ENCODE measurements at regions not wholly inside any gene's neighbourhood (a gene's known extent, or its start where the extent isn't known, plus 50 kb on each side); places are given as distances from the start of the nearest gene placed in this dataset.
"Not testable (repeated sequence)": the region's sequence is repeated elsewhere in the genome, so short reads cannot be mapped to it uniquely, and the experiment has no call there.

DNA sequence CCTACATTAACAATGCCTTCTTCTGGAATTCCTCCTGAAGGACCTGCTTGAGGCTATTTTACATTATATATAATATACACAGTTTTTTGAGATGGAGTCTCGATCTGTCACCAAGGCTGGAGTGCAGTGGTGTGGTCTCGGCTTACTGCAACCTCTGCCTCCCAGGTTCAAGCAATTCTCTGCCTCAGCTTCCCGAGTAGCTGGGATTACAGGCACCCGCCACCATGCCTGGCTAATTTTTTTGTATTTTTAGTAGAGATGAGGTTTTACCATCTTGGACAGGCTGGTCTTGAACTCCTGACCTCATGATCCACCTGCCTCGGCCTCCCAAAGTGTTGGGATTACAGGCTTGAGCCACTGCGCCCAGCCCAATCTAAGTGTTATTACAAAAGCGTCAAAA lies 71.9 kb upstream of the PRR23C start:
- not testable (repeated sequence) for DNase-seq

- no peak for DNase-seq
These were observed 72.5 kb upstream of the PRR23C start for GRCh38 chr3:139117136-139117675.

DNA sequence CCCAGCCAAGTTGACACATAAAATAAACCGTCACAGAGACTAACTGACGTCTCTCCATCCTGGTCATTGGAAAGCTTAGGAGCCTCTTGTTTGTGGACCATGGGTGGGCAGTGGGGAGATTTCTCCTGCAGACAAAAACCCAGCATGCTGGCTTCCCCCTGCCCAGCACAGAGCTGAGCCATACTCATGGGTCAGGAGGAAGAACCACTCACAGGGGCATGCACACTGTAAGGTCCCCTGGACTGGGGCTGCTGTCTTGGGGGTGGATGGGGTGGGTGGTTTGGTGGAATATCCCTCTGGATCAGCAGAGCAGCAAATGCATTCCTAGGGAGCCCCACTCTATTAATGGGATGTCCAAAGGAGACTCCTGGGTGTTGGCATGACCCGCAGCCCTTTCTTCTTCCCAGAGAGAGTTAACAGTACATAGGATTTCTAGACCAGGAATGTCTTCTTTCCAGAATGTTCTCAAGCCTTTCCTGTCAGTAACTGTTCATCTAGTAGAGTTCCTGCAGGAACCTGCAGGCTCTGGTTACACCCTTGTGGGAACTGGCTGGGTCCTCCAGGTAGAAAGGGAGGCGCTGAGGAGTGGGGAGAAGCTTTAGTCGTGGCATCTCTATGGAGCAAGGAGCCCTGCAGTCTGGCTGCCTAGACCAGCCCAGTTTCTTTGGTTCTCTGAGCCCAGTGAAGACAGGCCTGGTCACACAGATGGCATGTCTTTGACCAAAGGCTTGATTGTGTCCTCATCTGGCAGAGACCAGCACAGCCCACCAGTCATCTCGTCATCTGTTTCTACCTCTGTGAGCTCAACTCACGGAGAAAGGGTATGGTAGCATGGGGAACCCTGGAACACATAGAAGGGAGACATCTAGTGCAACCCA lies 73.4 kb upstream of the PRR23C start:
- no peak for DNase-seq

GRCh38 chr3:139118835-139119234 lies 74.1 kb upstream of the PRR23C start:
- DNase-seq: no peak

DNA sequence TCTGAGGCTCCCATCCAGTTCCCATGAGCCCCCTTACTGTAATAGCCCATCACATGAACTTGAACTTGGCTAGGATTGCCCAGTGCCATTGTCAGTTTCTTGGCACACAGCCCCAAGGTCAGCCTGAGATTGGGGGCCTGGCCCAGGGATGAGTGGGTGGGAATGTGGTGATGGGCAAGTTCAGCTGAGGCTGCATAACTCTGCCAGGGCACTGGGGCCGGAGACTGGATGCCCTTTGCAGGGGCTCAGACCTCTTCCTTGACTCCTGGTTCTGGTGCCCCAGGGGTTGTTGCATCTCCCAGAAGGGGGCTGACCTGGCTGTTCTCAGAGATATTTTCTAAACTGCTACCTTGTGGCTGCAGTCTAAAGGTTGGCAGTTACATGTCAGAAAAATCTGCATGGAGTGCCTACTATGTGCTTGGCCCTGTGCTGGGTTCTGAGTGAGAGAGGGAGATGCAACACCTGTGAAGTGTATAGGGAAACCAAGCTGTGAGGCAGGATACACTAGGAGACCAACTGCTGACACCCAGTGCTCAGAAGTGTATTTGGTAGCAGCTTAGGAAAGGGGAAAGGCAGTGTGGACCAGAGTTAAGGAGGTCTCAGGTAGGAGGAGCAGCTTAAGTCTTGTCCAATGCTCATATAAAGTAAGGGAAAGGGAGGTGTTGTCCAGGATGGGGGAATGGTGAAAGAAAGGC lies 74.8 kb upstream of the PRR23C start:
- no peak for DNase-seq

DNA sequence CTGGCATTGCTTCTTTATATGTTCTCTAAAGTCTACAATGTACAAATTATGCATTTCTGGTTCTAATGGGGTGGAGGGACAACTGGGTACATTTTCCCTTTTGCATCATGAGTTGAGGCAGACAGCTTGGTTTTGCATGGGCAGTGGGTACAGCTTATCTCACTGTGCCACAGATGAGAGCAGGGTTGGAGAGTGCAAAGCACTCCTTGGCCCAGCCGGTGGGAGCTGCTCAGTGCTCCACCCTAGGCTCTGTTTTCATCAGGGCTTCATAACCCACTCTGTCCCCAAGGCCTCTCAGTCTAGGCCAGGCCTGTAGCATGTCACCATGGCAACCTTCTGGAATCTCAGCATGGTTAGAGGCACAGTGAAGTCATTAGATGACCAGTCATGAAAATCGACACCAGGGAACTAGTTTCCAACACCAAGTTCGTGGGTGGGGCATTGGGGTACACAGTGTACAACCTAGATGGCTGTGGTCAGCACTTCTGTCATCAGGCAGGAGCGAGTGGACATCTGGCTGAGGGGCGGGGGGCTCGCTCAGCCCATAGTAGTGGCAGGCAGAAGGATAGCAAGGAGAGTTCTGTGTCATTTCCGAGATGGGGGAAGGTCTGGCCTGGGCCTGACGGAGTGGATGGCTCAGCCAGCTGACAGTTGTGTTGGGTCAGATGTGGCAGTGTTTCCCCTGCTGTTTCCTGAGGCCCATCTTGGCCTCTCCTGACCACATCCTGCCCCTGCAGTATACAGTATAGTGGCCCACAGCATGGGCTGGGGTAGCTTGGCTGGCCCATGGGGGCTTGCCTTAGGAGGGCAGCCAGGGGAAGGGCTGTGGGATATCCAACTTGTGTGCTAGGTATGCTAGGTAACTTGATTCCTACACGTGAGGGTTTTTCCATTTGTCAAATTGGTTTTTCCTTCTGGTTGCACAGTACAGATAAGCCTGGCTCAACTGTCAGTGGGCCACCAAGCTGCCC lies 75.7 kb upstream of the PRR23C start:
- no peak for DNase-seq

DNA sequence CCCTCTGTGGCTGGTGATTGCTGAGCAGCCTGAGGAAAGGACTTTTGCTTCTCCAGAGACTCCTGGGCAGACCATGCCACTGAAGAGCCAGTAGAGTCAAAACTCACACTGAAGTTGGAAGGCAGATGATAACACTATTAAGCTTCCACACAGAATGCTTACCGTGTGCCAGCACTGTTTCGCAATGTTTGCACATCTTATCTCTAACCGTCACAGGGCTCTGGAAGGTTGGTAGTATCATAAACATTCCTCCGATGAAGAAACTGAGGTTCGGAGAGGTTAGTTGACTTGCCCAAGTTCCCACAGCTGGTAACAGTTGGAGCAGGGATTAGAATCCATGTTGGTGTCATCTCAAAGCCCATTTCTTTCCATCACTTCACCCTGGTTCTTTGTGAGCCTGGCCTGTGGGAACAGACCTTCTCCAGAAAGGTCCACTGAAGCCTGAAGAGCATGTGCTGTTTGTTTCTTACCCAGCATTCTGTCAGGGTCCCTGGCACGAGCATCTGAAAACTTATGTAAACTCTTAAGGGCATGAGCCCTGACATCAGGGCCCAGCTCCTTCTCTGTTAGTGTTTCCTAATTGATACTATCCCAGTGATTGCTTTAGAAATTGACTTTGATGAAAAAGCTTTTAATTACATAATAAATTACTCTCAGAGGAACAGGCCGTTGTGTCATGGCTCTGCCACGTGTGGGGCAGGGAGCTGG lies 77.0 kb upstream of the PRR23C start:
- no peak for DNase-seq

- no peak for DNase-seq
These were observed 77.5 kb upstream of the PRR23C start for GRCh38 chr3:139122221-139122581.

DNA sequence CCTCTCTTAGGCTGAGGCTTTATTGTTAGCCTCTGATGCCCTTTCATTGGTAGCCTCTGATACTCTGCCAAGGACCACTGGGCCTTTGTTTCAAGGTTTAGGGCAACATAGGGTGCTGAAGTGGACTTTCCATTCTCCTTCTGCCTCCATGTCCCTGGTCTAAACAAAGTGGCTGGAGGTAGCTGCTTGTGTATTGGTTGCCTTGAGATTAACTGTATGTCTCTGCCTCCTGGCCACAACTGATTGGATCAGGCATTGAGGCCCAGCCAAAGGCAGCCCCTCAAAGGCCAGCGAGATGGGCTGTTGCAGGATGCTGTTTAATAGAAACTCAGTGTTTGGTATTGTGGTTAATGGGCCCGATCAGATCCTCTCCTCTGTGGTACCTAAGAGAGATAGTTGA lies 77.9 kb upstream of the PRR23C start:
- no peak for DNase-seq

- no peak for DNase-seq
These were observed 78.8 kb upstream of the PRR23C start for GRCh38 chr3:139123377-139124095.

GRCh38 chr3:139124197-139124596 lies 79.5 kb upstream of the PRR23C start:
- no peak for DNase-seq

DNA sequence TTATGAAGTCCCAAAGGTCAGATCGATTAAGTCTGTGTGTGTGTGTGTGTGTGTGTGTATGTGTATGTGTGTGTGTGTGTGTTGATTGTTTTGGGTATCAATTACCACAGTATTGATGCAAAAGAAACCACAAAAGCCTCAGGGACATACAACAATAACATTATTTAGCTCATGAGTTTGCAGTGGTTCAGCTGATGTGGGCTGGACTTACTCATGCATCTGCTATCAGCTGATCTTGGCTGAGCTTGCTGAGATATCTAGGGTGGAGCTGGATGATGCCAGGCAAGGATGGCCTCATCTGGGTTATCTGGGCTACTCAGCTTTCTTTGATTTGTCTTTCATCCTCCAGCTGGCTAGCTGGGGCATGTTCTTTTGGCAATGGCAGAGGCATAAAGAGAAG lies 82.4 kb upstream of the PRR23C start:
- no peak for DNase-seq

DNA sequence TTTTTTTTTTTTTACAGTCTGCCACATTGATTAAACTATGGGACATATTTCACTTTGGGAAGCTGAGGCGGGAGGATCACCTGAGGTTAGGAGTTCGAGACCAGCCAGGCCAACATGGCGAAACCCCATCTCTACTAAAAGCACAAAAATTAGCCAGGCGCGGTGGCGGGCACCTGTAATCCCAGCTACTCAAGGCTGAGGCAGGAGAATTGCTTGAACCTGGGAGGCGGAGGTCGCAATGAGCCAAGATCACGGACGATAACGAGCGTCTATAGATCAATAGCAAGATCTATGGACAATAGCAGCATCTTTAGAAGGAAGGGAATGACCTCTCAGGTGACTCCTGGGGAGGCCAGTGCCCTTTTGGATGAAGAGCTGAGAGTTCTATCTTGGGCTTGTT lies 82.9 kb upstream of the PRR23C start:
- DNase-seq: not testable (repeated sequence)

DNA sequence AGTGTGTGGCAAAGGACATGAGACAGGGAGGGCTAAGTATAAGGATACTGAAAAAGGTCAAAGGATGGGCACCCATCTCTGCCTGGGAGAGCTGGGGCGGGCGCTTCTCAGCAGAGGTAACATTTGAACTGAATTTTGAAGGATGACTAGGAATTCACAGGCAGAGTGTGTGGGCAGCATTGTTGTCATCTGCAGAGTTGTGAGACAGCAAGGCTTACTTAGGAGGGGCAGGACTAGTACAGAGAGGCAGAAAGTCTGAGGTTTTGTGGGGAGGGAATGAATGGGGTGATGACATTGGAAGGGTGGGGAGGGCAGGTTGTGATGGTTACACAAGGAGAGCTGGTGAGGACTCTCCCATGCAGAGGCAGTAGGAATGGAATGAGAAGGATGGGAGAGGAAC lies 84.1 kb upstream of the PRR23C start:
- no peak for DNase-seq

GRCh38 chr3:139129892-139130291 lies 85.2 kb upstream of the PRR23C start:
- DNase-seq: no peak

GRCh38 chr3:139130390-139131140 lies 85.9 kb upstream of the PRR23C start:
- no peak for DNase-seq

DNA sequence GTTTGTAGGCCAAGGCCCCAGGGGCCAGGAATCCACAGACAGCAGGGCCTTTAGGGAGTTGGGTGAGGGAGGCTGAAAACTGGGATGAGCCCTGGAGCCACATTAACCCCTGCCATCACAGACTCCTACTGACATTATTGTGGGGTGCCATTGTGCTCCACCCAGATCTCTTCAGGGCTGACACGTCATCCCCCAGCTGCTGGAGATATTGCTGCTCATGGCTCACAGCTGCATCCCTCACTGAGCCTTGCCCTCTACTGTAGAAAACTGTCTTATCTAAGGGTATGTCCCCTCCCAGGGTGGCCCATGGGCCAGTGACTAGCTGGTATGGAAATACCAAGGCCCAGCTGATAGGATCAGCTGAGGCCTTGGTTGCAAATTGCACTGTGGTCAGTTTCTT lies 87.3 kb upstream of the PRR23C start:
- DNase-seq: no peak

DNA sequence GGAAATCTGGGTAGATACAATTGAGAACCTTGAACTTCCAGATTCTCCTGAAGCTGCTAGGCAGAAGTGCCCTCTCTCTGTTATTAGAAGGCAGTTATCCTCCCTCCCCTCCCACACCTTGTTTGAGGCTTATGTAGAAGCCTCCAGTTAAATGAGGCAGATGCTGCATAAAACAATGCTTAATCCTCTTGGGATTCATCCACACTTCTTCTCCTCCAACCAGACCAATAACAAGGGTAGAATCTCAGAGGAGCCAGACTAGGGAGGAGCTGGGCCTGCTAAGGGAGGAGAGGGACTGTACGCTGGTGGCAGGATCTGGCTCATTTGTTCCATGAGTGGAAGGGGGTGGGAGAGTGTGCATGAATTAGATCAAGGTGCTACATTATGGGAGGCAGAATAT lies 88.3 kb upstream of the PRR23C start:
- DNase-seq: no peak

GRCh38 chr3:139134678-139135372 lies 90.1 kb upstream of the PRR23C start:
- DNase-seq: no peak

DNA sequence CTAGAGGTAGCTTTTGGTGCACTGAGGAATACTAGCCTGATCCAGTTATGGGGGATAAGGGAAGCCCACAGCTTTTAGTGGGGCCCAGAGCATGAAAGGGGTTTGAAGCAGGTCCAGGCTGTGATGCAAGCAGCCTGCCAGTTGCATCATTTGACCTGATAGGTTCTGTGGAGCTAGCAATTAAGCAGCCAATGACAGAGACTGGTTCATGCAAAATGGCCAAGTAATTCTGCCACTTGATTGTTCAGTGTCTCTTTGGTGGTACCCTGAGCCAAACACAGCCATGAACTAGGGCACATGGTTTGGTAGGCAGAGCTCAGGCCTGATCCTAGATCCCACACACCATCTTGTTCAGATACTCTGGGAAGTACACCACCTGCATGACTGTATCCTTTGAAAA lies 91.0 kb upstream of the PRR23C start:
- no peak for DNase-seq
